ENCODE measurements at regions not wholly inside any gene's neighbourhood (a gene's known extent, or its start where the extent isn't known, plus 50 kb on each side); places are given as distances from the start of the nearest gene placed in this dataset.

DNA sequence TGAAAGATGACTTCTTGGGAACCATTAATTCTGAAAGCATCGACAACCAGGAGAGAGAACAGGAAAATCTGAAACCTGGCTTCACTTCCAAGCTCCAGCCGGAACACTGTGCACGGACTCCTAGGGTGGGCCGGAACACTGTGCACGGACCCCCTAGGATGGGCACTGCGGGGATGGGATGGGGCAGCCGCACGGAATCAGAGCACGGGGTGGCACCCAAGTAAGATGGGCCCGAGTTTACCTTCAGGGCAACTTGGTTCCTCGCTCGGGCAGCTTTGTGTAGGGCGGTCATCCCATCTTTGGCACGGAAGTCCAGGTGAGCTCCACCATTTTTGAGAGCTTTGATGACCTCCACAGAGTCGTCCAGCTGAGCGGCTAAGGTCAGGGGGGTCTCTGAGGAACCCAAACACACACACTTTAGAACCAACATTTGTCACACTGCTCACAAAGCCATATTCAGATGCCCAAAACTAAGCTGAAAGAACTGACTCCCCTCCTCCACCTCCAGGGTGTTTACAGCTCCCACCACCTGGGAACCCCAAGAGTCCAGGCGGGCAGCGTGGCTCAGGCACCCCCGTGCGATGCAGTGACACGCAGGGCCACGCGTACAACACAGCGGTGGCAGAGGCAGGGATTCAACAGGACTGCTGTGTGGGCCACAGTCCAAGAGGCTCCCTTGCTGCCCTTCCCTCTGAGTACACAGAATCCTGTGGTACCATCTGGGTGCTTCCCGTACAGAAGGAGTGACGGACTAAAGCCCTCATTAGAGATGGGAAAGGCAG, 157.9 kb downstream of the SHANK2 start:
- Histone ChIP-seq H3K9me3 (ENCODE audit: insufficient read depth in 2 of 2, low read depth in 1 of 2, low read length in 1 of 2) (no peaks in the 10 kb centered on the region), H2BK12ac (ENCODE audit: low read depth, low read length) (no peak overlapping the region), H3K23me2 (ENCODE audit: low read depth, low read length) (no peaks in the 10 kb centered on the region), H2AK5ac (ENCODE audit: low read depth, low read length) (no peak overlapping the region), H3K27me3 (replicated peaks in 1 of 4; ENCODE audit: control insufficient read depth in 3 of 4, extremely low read depth in 1 of 4, insufficient read depth in 3 of 4, low read length in 3 of 4) (no peaks in the 10 kb centered on the region; a peak in 1 of 7 replicates), H3K18ac (ENCODE audit: extremely low read depth, low read length) (no peak overlapping the region), H3K14ac (ENCODE audit: insufficient read length) (no peak overlapping the region), H2AFZ (ENCODE audit: low read length) (no peak overlapping the region), H3K4me3 (ENCODE audit: extremely low read depth in 1 of 4, insufficient read depth in 2 of 4, low read depth in 3 of 4, low read length in 4 of 4) (no peak overlapping the region), H3K79me1 (ENCODE audit: low read depth, low read length) (peaks cover 5% of the 10 kb centered on the region), H4K20me1 (replicated peaks in 1 of 2; ENCODE audit: control insufficient read depth in 1 of 2, insufficient read depth in 2 of 2, low read length in 2 of 2) (peaks cover 3 to 12% of the 10 kb centered on the region in 2 experiments), H4K8ac (ENCODE audit: extremely low read depth, insufficient read depth, low read length) (no peak overlapping the region), H4K91ac (replicated peaks; ENCODE audit: insufficient read length, low read length) (no peak overlapping the region), H2BK15ac (ENCODE audit: low read length) (no peak overlapping the region), H3K4me1 (replicated peaks in 1 of 4; ENCODE audit: control insufficient read depth in 3 of 4, insufficient read depth in 4 of 4, low read length in 3 of 4) (no peaks in the 10 kb centered on the region), H3K36me3 (ENCODE audit: control insufficient read depth in 2 of 4, insufficient read depth in 4 of 4, low read length in 3 of 4) (peaks cover 0 to 23% (median 14%) of the 10 kb centered on the region in 4 experiments; a peak in 6 of 8 replicates), H3K27ac (ENCODE audit: low read depth, low read length) (no peak overlapping the region), H3K9ac (replicated peaks in 1 of 4; ENCODE audit: extremely low read depth in 1 of 4, low read depth in 3 of 4, low read length in 3 of 4) (no peak overlapping the region), H3K23ac (ENCODE audit: insufficient read length) (no peak overlapping the region), H3K56ac (replicated peaks; ENCODE audit: insufficient read length, low read depth, low read length) (no peak overlapping the region), H2BK20ac (ENCODE audit: low read length) (no peak overlapping the region), H3K4ac (replicated peaks; ENCODE audit: insufficient read length, low read depth, low read length) (no peak overlapping the region), H3K4me2 (ENCODE audit: insufficient read depth in 1 of 2, low read depth in 2 of 2, low read length in 2 of 2) (no peak overlapping the region), H2BK5ac (ENCODE audit: low read depth, low read length) (no peak overlapping the region; the same call in 1 of the 2 replicates), H3K79me2 (ENCODE audit: control insufficient read depth in 1 of 2, insufficient read depth in 2 of 2, low read length in 2 of 2) (peaks cover 0 to 5% of the 10 kb centered on the region in 2 experiments; a peak in 1 of 4 replicates), H2BK120ac (replicated peaks; ENCODE audit: low read depth, low read length) (no peak overlapping the region), H4K5ac (ENCODE audit: insufficient read length, low read depth, low read length) (no peak overlapping the region)
- CTCF ChIA-PET (ENCODE audit: partially characterized antibody) = interaction anchor here (0.7 to 0.8 kb wide), 2 partner anchors 14 to 325 kb away, joined by 3 read pairs; no protein-coding TSS in a partner anchor
- WGBS, 2 experiments (ENCODE audit: extremely low coverage in 1 of 2, insufficient coverage in 1 of 2, insufficient read length in 1 of 2, insufficient replicate concordance in 2 of 2, low coverage in 1 of 2, low lambda C conversion rate in 2 of 2, missing lambda C conversion rate in 1 of 2) = 89% methylated on average over 21 of the region's 26 CpGs; no CpG with 5 or more reads in 1 of the 2 experiments
- TF ChIP-seq TAF7 (optimal IDR thresholded peaks at IDR 0.05; ENCODE audit: borderline replicate concordance, low read depth, low read length) = no peak
- no peak for TF ChIP-seq EP300 (IDR thresholded peaks at IDR 0.05; ENCODE audit: borderline replicate concordance in 1 of 2, low read depth in 2 of 2, low read length in 2 of 2)
- TF ChIP-seq GABPA (IDR thresholded peaks at IDR 0.05; ENCODE audit: borderline replicate concordance, insufficient read depth, low read length) = no peak
- TF ChIP-seq KDM1A (IDR thresholded peaks at IDR 0.05; ENCODE audit: borderline replicate concordance, low read length) = no peak
- no peak for TF ChIP-seq SP1 (IDR thresholded peaks at IDR 0.05; ENCODE audit: low read depth, low read length)
- TF ChIP-seq SAP30 (IDR thresholded peaks at IDR 0.05; ENCODE audit: insufficient read depth, insufficient replicate concordance, low read length) = no peak
- no peak for TF ChIP-seq SP2 (IDR thresholded peaks at IDR 0.05; ENCODE audit: low read length)
- TF ChIP-seq HDAC2 (IDR thresholded peaks at IDR 0.05; ENCODE audit: borderline replicate concordance in 1 of 2, low read depth in 2 of 2, low read length in 2 of 2) = no peak
- TF ChIP-seq SIN3A (conservative IDR thresholded peaks at IDR 0.05 in 1 of 2, IDR thresholded peaks at IDR 0.05 in 1 of 2; ENCODE audit: low read depth in 1 of 2, low read length in 2 of 2) = no peak
- TF ChIP-seq ATF3 (IDR thresholded peaks at IDR 0.05; ENCODE audit: insufficient read depth, low read depth, low read length) = no peak
- POLR2A ChIA-PET (ENCODE audit: partially characterized antibody) = no interaction called here
- FAIRE-seq (no peak), DNase-seq (ENCODE audit: low read depth in 1 of 2, low spot score in 2 of 2) (no peak)

Measured in H1 (cell line).